Upper lobe of right lung (tissue), 1 donor: ENCODE measurements at regions not wholly inside any gene's neighbourhood (a gene's known extent, or its start where the extent isn't known, plus 50 kb on each side); places are given as distances from the start of the nearest gene placed in this dataset.
"Not testable (repeated sequence)": the region's sequence is repeated elsewhere in the genome, so short reads cannot be mapped to it uniquely, and the experiment has no call there.

Experiments
- ATAC-seq: fragments of 200-7000 bp; cut with Tn5 transposase; one replicate; pipeline ENCODE4 v1.9.1; 2020; ENCODE audit warnings: mild to moderate bottlenecking, moderate library complexity
- DNase-seq: peaks from one replicate; pipeline ENCODE4 v3.0.0-alpha.2; 2020
- H3K27ac ChIP-seq: fragments of 200-600 bp; one replicate; pipeline ENCODE4 v1.8.0; 2022
- H3K27me3 ChIP-seq: fragments of 200-600 bp; one replicate; pipeline ENCODE4 v1.8.0; 2022; ENCODE audit warnings: mild to moderate bottlenecking
- H3K36me3 ChIP-seq: fragments of 200-600 bp; one replicate; pipeline ENCODE4 v1.8.0; 2022
- H3K4me1 ChIP-seq: fragments of 200-600 bp; one replicate; pipeline ENCODE4 v1.8.0; 2022
- H3K4me3 ChIP-seq: fragments of 200-600 bp; one replicate; pipeline ENCODE4 v1.8.0; 2022; ENCODE audit warnings: mild to moderate bottlenecking
- H3K9me3 ChIP-seq: fragments of 200-600 bp; one replicate; pipeline ENCODE4 v1.8.0; 2022
- intact Hi-C: fragments of 100-400 bp; cut with DNase I; formaldehyde crosslinking; loops from one replicate; pipeline ENCODE4 v1.11.0; 2022
- donor health status: DM: no; HTN: yes; CAD: no; lungs with severe emphysema.

DNA sequence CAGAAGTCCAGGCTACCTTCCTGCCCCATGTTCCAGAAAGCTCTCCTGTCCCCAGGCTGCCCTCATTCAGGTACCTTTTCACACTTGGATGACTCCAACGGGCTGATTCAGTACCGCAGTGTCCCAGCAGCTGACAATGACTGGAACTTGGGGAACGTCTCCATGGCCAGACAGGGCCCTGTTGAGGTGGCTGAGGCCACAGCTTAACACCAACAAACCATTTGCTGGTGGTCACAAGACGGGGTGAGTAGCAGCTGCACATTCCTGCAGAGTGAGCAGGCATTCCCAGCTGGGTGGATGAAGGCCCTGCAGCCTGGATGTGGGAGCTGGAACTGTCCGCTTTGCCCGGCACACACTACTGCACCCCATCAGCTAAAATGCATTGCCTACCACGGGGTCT lies 4481.3 kb upstream of the TPTE start:
- not testable (repeated sequence) for H3K9me3 ChIP-seq, ATAC-seq

DNA sequence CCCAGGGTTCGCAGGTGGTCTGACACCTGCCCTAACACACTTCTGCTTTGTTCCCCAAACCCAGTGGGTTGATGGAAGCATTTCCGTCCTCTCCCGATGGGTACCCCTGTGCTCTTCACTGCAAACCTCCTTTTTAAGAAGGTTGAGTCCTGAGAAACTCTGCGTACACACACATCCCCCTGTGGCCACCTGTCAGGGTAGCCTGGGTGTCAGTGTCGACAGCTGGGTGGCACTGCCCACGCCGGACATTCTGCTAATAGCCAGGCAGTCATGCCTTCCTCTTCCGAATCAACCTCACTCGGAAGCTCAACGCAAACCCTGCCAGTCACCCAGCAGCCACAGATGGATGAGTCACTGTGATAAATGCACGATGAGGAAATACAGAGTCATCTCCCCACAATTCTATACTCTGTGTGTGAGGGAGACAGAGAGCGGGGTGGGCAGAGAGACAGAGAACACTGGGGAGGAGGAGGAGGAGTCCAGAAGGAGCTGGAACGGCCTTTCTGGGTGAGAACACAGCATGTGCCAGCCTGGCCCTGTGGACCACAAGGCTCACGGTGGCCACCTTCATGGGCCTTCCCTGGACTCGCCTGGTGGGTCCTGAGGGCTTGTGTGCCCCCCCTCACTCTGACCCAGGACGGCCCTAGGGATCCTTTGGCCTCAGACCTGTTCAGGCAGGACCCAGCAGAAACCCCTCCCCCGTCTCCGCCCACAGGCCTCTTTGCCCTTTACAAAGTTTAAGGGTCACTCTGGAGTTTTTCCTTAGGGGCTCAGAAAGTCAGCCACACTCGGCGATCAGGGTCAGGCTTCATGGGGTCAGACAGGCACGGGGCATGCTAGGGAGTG lies 4477.7 kb upstream of the TPTE start:
- intact Hi-C loops, H3K27me3 ChIP-seq, H3K4me3 ChIP-seq, H3K9me3 ChIP-seq, H3K36me3 ChIP-seq, H3K4me1 ChIP-seq, H3K27ac ChIP-seq: not testable (repeated sequence)
- peak; percentile 65 for DNase-seq
- ATAC-seq: peak; percentile 86

More for the DNA sequence above, 4481.3 kb upstream of the TPTE start:
- H3K27me3 ChIP-seq, H3K27ac ChIP-seq, H3K4me1 ChIP-seq, H3K4me3 ChIP-seq, intact Hi-C loops, DNase-seq, H3K36me3 ChIP-seq: not testable (repeated sequence)

DNA sequence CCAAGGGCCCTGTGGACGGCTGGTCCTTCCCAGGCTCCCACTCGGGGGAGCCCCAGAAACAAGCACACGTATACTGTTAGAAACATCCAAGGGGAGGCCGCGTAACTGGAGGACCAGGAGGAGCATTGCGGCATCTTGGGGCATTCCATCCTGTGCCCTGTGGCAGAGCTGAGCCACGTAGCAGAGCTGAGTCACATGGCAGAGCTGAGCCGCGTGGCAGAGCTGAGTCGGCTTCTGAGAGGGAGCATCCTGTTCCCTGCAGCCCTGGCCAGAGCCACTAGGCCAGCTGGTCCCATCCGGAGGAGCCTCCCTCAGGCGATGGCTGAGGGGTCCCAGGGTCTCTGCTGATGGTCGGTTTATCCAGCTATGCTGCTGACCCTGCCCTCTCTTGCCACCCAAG lies 4476.7 kb upstream of the TPTE start:
- H3K4me1 ChIP-seq, H3K27ac ChIP-seq, H3K9me3 ChIP-seq, H3K4me3 ChIP-seq, H3K36me3 ChIP-seq, DNase-seq, intact Hi-C loops, H3K27me3 ChIP-seq: not testable (repeated sequence)
- peak; percentile 51 for ATAC-seq

DNA sequence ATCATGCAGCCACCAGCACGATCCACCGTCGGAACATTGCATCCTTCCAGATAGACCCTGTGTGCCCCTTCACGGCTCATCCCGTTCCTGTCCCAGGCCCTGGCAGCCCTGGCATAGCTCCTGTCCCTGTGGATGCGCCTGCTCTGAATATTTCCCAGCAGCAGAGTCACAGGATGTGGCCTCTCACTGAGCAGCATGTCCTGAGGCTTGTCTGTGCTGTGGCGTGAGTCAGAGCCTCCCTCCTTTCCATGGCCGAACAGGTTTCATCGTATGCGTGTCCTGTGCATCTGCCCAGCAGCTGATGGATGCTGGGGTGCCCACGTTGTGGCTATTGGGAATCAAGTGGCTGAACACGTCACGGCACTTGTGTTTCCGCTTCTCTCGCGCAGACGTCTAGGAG lies 4471.5 kb upstream of the TPTE start:
- intact Hi-C loops, H3K9me3 ChIP-seq, H3K4me1 ChIP-seq: not testable (repeated sequence)

DNA sequence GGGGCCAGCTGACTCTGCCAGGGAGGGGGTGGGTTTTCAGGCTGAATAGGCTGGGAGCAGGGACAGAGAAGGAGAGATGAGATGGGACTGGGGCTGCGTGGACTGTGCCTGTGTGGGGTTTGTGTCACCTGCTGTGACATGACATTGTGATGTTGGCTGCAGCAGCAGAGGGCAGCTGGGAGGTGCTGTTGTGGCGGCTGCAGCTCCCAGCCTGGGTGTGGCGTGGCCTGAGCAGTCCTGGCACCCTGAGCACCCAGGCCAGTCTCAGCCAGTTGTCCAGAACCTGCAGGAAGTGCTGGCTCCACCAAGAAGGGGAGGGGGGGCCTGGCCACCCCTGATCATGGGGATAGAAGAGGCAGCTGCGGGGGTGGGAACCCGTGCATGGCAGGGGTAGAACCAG lies 4469.3 kb upstream of the TPTE start:
- ATAC-seq: peak; percentile 82
- H3K4me3 ChIP-seq, intact Hi-C loops, H3K9me3 ChIP-seq, H3K36me3 ChIP-seq, H3K27me3 ChIP-seq, DNase-seq, H3K4me1 ChIP-seq, H3K27ac ChIP-seq: not testable (repeated sequence)

More for the DNA sequence above, 4471.5 kb upstream of the TPTE start:
- not testable (repeated sequence) for H3K4me3 ChIP-seq, H3K36me3 ChIP-seq, ATAC-seq, DNase-seq, H3K27me3 ChIP-seq, H3K27ac ChIP-seq

DNA sequence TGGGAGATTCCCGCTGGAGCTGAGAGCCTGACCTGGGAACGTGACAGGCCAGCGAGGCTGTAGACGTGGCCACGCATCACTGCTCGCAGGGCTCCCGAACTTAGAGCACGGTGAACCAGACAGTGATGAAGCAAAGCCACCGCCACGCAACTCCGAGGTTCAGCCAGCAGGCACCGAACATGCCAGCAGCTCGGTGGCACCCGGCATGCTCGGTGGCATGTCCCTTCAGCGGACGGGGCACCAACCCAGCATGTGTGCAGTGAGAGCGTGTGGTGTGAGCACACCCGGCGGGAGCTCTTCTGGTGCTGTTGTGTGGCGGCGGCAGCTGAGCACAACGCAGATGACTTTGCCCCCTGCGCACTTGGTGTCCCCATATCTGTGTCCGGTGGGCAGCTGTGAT lies 4468.2 kb upstream of the TPTE start:
- DNase-seq, intact Hi-C loops: not testable (repeated sequence)

DNA sequence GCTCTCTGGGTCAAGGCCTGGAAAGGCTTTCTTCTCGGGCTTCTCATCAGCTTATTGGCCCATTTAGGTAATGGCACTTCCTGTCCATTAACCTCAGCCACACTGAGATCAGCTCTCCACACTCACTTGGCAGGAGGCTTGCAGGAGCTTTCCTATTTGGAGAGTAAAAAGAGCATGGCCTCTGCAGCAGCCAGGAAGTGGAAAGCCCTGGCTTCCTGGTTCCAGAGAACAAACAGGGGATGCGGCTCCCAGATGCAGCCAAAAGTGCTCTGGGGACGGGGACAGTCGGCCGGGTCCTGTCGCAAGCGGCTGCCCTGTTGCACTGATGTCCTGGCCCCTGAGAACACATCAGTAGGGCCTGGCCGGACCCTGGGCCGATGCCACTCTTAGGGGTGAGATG lies 4462.4 kb upstream of the TPTE start:
- H3K4me1 ChIP-seq, H3K9me3 ChIP-seq, H3K27ac ChIP-seq, H3K4me3 ChIP-seq, ATAC-seq, DNase-seq, H3K27me3 ChIP-seq, H3K36me3 ChIP-seq, intact Hi-C loops: not testable (repeated sequence)

More for the DNA sequence above, 4468.2 kb upstream of the TPTE start:
- not testable (repeated sequence) for H3K27ac ChIP-seq, H3K4me3 ChIP-seq, ATAC-seq, H3K36me3 ChIP-seq, H3K27me3 ChIP-seq, H3K4me1 ChIP-seq, H3K9me3 ChIP-seq

DNA sequence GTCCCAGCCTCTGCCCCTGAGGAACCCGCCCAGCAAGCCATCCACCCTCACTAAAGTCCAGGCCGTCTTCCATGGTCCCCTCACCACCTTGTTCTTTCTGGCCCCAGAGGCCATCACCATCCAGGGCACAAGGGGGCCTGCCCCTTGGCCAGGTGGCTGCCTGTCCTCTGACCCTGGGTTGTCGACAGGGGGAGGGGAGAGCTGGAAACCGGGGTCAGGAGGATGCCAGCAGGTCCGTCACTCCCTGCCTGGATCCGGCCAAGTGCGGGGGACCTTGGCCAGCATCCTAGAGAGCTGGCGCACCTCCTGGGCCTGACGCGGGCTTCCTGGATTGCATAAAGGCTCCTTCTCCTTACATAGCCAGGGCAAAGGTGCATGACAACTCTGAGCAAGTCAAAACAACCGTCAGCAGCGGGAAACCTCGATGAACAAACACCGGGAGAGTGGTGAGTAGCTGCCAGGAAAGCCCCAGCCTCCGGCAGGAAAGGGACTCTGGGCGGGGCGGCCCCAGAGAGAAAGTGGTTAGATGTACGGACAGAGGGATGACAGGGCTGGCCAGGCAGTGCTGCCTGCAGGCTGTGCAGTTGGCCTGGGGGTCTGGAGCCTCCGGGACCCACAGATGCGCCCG lies 4461.2 kb upstream of the TPTE start:
- intact Hi-C loops, H3K27me3 ChIP-seq, H3K36me3 ChIP-seq, DNase-seq, H3K4me3 ChIP-seq, H3K9me3 ChIP-seq, H3K27ac ChIP-seq, H3K4me1 ChIP-seq: not testable (repeated sequence)
- ATAC-seq: peak; percentile 87

DNA sequence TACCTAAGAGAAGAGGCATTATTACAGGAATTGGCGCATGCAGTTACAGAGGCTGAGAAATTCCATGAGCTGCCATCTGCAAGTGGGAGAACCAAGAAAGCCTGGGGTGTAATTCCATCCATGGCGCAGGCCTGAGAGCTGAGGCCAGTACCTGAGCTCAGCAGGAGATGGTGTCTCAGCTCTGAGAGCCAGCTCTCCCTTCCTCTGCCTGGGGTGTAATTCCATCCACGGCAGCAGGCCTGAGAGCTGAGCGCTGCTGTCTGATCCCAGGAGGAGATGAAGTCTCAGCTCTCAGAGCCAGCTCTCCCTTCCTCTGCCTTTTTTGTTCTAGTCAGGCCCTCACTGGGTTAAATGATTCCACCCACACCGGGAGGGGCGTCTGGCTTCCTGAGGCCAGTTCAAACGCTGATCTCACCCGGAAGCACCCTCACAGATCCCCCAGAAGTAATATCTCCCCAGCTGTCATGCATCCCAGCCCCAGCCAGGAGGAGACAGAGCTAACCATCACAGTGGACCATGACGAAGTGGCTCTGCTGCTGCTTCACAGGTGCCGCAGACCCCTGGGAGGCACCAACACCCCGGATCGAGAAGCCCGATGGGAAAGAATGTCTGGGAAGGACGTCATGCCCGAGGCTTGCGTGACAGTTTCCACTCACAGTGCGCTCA lies 4454.9 kb upstream of the TPTE start:
- ATAC-seq, H3K27me3 ChIP-seq: not testable (repeated sequence)

DNA sequence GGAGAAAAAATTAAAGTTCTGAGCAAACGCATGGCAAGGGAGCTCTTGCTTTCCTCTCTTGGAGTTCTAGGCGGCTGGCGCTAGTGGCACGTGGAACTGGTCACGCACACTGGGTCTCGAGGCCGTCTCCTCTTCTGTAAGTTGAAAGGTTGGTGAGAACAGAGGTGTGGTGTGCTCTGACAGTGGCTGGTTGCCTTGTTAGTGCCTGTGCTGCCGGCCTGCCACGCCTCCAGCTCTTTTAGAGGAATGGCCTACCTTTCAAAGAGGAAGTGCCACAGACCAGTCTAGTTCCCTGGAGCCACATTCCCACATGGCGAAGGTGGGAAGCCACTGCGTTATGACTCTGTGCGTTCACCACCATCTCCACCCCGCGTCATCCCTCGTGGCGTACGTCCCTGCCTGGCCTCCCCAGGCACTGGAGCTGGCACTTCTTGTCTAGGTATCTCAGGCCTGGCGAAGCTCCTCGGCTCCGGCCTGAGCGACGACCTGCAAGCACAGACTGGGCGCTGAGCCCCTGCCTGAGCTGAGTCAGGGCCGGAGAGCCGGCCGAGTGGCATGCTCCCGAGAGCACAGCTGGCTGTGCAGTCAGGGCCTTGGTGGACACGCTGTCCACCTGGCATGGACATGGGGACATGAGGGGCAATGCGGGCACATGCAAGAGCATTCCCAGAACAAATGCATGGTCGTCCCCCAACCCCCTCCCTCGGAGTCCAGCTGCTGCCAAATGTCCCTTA lies 4453.1 kb upstream of the TPTE start:
- not testable (repeated sequence) for ATAC-seq, H3K9me3 ChIP-seq

More for the DNA sequence above, 4454.9 kb upstream of the TPTE start:
- DNase-seq, H3K4me1 ChIP-seq, H3K9me3 ChIP-seq, H3K27ac ChIP-seq, H3K36me3 ChIP-seq, intact Hi-C loops, H3K4me3 ChIP-seq: not testable (repeated sequence)

DNA sequence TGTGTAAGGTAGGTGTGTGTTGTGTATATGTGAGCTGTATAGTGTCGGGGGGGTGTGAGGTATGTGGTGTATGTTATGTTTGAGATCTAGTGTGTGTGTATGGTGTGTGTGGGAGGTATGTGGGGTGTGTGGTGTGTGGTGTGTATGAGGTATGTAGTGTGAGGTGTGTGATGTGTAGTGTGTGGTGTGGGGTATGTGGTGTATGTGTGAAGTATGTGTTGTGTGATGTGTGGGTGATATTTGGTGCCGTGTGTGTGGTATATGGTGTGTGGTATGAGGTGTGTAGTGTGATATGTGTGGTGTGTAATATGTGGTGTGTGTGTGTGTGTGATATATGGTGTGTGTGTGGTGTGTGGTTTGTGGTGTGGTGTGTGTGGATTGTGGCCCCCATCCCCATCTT lies 4451.2 kb upstream of the TPTE start:
- ATAC-seq, H3K9me3 ChIP-seq, DNase-seq, H3K36me3 ChIP-seq, H3K4me1 ChIP-seq, intact Hi-C loops, H3K4me3 ChIP-seq, H3K27me3 ChIP-seq, H3K27ac ChIP-seq: not testable (repeated sequence)

More for the DNA sequence above, 4453.1 kb upstream of the TPTE start:
- H3K27me3 ChIP-seq, intact Hi-C loops, H3K36me3 ChIP-seq, H3K27ac ChIP-seq, H3K4me1 ChIP-seq, DNase-seq, H3K4me3 ChIP-seq: not testable (repeated sequence)

DNA sequence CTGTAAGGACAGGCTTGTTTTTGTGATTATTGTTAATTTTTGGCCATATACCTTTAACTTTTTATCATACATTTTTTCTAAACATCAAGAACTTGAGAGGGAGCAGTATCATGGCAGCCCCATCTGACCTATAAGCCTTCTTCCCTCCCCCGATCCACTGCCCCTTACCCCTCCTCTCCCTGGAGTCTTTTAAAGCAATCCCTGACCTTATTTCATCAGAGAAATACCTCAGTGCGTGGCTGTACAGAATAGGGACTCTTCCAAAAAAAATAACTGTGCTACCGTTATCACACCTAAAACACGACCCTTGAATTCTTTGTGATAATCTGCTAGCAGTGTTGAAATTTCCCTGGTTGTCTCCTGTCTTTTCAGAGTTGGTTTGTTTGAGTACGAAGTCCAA lies 4448.7 kb upstream of the TPTE start:
- ATAC-seq, intact Hi-C loops, DNase-seq, H3K4me1 ChIP-seq, H3K36me3 ChIP-seq, H3K27ac ChIP-seq, H3K9me3 ChIP-seq, H3K4me3 ChIP-seq, H3K27me3 ChIP-seq: not testable (repeated sequence)

DNA sequence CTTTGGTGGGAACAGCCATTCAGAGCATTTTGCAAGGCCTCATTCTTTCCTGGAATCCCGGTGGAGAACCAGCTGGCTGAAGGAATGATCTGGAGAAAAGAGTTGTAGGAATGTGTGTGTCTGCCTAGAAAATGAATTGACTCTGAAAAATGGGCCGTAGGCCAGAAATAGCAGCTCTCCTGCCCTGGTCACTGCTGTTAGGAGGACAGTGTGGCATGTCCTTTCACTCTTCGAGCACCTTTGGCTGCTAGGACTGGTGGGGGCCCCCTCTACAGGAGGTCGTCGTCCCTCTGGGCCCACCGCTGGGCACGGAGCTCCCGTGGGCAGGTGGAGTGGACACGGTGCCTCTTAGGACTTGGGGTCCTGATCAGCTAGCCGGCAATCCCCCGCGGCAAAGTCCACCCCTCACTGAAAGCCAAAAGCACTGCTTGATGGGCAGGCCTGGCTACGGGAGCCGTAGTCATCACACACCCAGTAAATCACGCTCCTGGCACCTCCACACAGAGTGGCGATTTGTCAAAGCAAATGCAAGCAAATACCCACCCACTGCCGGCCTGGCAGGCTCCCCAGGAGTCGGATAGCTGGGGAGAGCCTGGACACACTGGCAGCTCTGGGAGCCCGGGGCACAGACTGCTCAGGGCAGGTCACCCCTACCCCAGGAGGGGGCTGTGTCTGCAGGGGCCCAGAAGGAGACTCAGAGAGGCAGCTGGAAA lies 4447.2 kb upstream of the TPTE start:
- H3K27ac ChIP-seq, H3K36me3 ChIP-seq, H3K4me3 ChIP-seq, intact Hi-C loops, H3K4me1 ChIP-seq, DNase-seq, H3K27me3 ChIP-seq, H3K9me3 ChIP-seq: not testable (repeated sequence)
- peak; percentile 38 for ATAC-seq
